NCI-H128 (cell line): ENCODE measurements at regions not wholly inside any gene's neighbourhood (a gene's known extent, or its start where the extent isn't known, plus 50 kb on each side); places are given as distances from the start of the nearest gene placed in this dataset.
"Not testable (repeated sequence)": the region's sequence is repeated elsewhere in the genome, so short reads cannot be mapped to it uniquely, and the experiment has no call there.

Experiments
- DNase-seq: peaks from one replicate; lab custom pipeline; 2025; ENCODE audit not compliant: unreplicated experiment; lab: John Stamatoyannopoulos, UW

DNA sequence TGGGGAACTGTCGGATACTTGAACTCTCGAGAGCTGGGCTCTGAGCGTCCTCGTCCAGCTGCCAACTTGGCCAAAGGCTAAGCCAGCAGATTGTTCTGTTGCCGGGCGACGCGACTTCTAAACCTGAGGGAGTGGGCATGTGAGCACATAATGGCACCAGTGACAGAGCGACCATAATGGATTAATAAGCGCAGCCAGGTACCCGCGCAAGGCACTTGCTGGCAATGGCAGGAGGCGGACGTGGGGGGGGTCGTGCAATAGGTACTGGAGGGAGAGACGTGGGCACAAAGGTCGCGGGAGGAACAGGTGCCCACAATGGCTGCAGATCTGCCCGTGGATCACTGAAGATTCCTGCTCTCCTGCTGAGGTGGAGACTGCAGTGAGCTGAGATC is 1368.7 kb downstream of the CDH12 start:
- not testable (repeated sequence) for DNase-seq

DNA sequence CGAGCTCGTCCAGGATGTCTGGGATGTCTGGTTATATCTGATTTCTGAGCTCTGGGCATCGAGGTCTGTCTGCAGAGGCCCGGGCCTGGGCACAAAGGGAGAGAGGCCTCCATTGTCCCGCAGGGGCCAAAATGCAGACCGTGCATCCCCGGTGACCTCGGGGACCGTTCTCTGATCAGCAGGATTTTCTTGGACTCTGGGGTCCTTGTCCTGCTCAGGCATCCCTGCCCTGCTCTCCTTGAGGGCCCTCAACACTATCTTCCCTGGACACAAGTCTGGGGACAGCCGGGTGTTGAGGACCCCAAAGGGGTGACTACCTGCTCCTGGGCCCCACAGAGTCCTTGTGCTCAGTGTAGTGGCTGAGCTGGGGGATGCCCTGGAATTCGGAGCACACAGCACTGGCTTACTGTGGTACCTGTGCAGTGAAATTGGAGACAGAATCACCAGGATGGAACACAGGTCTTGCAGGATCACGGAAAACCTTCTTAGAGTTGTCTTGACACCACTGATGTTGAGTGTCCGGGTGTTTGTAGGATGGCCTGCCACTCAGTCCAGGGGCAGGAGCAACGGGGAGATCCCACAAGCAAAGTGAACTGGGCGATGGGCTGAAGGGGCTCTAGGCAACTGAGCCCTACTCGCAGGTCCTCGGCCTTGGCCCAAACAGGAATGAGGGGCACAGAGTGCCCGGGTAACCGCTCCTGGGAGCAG is 1369.2 kb downstream of the CDH12 start:
- DNase-seq, result not testable (repeated sequence)

DNA sequence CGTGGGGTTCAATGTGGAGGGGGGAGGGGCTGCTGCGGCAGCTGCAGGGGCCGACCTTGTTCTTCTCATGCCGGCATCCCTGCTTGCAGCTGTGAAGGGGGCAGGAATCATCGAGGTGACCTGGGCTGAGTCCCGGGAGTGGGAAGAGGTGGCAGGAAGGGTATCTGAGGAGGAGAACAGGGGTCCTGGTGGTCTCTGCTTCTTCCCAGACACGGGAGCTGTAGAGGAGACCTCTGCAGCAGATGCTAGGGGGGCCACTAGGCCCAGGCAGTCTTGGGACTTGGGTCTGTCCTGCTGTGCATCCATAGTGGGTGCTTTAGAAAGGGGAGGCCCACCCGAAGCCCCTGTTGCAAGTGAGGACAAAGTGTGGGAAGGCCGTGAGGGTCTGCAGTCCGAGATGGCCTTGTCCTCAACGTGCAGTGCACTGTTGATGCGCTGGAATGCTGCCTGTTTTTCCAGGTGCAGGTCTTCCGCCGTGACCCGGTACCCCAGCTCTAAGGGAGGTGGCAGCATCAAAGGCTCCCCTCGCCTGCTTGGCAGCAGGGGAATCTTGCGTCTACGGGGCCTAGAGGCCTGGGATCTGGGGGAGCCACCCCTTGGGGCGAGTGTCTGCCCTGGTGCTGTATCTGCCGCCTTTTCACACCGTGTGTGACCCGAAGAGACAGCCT is 1370.0 kb downstream of the CDH12 start:
- DNase-seq, result not testable (repeated sequence)

DNA sequence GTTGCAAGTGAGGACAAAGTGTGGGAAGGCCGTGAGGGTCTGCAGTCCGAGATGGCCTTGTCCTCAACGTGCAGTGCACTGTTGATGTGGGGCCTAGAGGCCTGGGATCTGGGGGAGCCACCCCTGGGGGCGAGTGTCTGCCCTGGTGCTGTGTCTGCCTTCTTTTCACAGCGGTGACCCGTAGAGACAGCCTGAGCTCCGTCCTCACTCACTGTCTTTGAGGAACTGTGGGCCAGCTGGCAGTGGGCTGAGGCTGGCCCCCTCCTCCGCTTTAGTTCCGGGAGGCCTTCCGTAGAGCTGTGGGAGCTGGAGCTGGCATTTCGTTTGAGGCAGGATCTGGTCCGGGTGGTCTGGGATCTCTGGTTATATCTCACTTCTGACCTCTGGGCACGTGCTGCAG is 1370.6 kb downstream of the CDH12 start:
- not testable (repeated sequence) for DNase-seq

DNA sequence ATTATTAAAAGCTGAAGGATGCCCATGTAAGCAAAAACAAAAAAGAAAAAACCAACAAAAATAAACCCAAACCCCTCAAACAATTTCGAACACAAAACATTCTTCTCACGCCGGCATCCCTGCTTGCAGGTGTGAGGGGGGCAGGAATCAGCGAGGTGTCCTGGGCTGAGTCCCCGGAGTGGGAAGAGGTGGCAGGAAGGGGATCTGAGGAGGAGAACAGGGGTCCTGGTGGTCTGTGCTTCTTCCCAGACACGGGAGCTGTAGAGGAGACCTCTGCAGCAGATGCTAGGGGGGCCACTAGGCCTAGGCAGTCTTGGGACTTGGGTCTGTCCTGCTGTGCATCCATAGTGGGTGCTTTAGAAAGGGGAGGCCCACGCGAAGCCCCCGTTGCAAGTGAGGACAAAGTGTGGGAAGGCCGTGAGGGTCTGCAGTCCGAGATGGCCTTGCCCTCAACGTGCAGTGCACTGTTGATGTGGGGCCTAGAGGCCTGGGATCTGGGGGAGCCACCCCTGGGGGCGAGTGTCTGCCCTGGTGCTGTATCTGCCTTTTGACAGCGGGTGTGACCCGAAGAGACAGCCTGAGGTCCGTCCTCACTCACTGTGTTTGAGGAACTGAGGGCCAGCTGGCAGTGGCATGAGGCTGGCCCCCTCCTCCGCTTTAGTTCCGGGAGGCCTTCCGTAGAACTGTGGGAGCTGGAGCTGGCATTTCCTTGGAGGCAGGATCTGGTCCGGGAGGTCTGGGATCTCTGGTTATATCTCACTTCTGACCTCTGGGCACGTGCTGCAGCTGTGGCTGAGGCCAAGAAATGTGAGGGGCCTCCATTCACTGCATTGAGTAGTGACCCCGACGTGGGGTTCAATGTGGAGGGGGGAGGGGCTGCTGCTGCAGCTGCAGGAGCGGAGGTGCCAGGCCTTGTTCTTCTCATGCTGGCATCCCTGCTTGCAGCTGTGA is 1371.5 kb downstream of the CDH12 start:
- DNase-seq, result not testable (repeated sequence)

- DNase-seq, result not testable (repeated sequence)
Measured at GRCh38 chr5:21480054-21480453, 1373.1 kb downstream of the CDH12 start.

- not testable (repeated sequence) for DNase-seq
Measured at GRCh38 chr5:21473981-21474380, 1379.2 kb downstream of the CDH12 start.

GRCh38 chr5:21473436-21473835 is 1379.7 kb downstream of the CDH12 start:
- not testable (repeated sequence) for DNase-seq

- not testable (repeated sequence) for DNase-seq
Measured at GRCh38 chr5:21471691-21472090, 1381.5 kb downstream of the CDH12 start.

DNA sequence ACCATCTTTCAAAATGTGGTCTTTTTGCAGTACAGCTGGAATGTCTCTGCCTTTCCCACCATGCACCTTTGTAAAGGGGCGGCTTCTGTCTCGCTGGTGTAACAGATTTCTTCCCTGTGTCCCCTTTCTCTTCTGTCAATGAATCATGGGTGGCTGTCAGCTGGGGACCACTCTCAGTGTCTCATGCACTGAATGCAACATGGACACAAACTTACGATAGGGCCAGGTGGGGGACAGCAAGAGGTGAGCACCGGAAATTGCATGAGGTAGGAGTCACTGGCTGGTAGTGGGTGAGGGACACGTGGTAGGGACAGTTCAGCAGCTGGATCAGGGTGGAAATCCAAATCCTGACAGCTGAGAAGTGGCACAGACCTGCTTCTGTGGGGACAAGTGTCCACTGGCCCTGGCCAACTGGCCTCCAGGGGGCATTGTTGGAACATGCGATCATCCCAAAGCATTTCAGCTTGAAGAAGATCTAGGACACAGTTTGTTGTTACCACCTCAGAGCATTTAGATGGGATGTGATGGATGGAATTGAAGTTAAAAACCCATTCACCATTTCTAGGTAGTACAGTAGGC is 1383.5 kb downstream of the CDH12 start:
- DNase-seq, result not testable (repeated sequence)

- DNase-seq, result not testable (repeated sequence)
Measured at GRCh38 chr5:21467544-21467943, 1385.6 kb downstream of the CDH12 start.

DNA sequence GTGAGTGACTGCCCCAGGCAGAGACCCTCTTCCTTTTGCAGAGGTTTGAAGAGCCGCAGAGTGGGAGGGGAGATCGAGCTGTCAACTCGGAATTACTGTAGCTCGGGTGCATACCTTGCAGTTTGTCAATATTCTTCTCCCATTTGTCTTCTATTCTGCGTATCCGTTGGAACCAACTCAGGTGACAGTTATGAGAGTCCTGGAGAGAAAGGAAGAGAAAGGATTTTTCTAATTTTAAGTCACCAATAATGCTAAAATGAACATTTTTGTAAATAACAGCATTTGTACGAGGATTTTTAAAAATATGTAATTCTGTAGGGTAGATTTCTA is 1393.4 kb downstream of the CDH12 start:
- not testable (repeated sequence) for DNase-seq

GRCh38 chr5:21452449-21452848 is 1400.7 kb downstream of the CDH12 start:
- no peak for DNase-seq

GRCh38 chr5:21432646-21433045 is 1420.5 kb downstream of the CDH12 start:
- DNase-seq, result no peak

- DNase-seq, result no peak
Measured at GRCh38 chr5:21424907-21425306, 1428.2 kb downstream of the CDH12 start.

GRCh38 chr5:21419383-21419782 is 1431.4 kb upstream of the CDH18 start:
- no peak for DNase-seq

GRCh38 chr5:21402089-21402488 is 1414.1 kb upstream of the CDH18 start:
- not testable (repeated sequence) for DNase-seq

GRCh38 chr5:21398511-21398910 is 1410.5 kb upstream of the CDH18 start:
- peak; percentile 6 for DNase-seq

DNA sequence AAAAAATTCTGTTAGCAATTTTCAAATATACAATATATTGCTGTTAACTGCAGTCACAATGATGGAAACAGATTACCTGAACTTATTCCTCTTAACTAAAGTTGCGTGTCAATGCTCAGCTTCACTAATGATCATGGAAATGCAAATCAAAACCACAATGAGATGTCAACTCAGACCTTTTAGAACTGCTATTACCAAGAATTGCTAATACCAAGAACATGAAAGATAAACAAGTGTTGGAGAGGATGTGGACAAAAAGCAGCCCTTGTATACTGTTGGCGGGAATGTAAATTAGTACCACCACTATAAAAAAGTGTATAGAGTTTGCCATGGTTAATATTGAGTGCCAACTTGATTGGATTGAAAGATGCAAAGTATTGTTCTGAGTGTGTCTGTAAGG is 1409.7 kb upstream of the CDH18 start:
- DNase-seq, result no peak

DNA sequence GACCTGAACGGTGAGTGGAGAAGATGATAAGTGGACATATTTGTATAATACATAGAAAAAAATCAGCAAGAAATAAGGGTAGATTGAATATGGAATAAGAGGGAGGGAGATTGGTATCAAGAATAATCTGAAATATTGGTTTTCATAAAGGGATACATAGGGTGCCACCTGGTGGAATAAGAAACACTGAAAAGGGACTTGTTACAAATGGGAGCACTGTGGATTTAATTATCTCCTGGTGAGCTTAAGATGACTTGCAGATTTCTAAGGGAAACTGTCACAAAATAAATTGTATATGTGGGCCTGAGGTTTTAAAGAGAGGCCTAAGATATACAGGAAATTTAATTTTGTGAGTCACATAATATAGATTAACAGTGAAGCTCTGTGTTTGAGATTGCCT is 1403.5 kb upstream of the CDH18 start:
- DNase-seq, result no peak

GRCh38 chr5:21360754-21361153 is 1372.8 kb upstream of the CDH18 start:
- not testable (repeated sequence) for DNase-seq
